Effector memory CD8-positive, alpha-beta T cell (primary cell): ENCODE measurements at regions not wholly inside any gene's neighbourhood (a gene's known extent, or its start where the extent isn't known, plus 50 kb on each side); places are given as distances from the start of the nearest gene placed in this dataset.
A peak's percentile ranks its signal among the peaks of the same experiment; 100 is the strongest.

ENCODE experiments used
- ATAC-seq: fragments of 150-1000 bp; cut with Tn5 transposase; replicated peaks from 2 replicates; pipeline ENCODE4 v1.10.0; 2021; ENCODE audit warnings: mild to moderate bottlenecking, moderate library complexity
- DNase-seq, 3 experiments: peaks; one replicate each; pipeline ENCODE4 v3.0.0; 2021
- H3K27ac Mint-ChIP-seq, 2 donors: one replicate each; pipeline ENCODE4 v1.8.0; 2022; ENCODE audit warnings: mild to moderate bottlenecking in 2 of 2, mixed read lengths in 2 of 2, moderate library complexity in 2 of 2
- H3K27me3 Mint-ChIP-seq, 2 donors: one replicate each; pipeline ENCODE4 v1.8.0; 2022; ENCODE audit warnings: mixed read lengths in 2 of 2
- H3K36me3 Mint-ChIP-seq: one replicate; pipeline ENCODE4 v1.8.0; 2022; ENCODE audit warnings: mild to moderate bottlenecking, moderate library complexity, mixed read lengths; ENCODE audit not compliant: insufficient read depth
- H3K4me1 Mint-ChIP-seq, 2 donors: one replicate each; pipeline ENCODE4 v1.8.0; 2022; ENCODE audit warnings: low read depth in 2 of 2, mixed read lengths in 2 of 2
- H3K4me3 Mint-ChIP-seq, 2 donors: one replicate each; pipeline ENCODE4 v1.8.0; 2022; ENCODE audit warnings: mild to moderate bottlenecking in 2 of 2, mixed read lengths in 2 of 2, moderate library complexity in 2 of 2
- H3K9me3 Mint-ChIP-seq, 2 donors: one replicate each; pipeline ENCODE4 v1.8.0; 2022; ENCODE audit warnings: mixed read lengths in 2 of 2

DNA sequence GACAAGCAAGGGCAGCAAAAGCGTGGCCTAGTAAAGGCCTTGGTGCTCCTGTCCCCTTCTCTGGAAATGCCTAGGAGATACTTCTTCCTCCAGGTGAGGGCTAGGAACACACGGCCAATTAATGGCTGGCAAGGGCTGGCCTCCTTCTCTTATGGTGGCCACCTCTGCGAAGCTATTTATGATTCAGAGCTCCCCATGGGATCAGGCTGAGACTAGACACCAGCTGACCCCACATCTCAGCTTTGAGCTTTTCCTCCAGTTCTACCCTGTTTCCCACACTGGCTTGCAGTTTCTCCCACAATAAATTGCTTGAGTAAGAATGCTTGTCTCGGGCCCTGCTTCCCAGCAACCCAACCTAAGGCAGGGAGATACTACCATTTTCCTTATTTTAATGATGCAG is 53.7 kb downstream of the CAMK2N1 start:
- no peaks in the 10 kb centered on the region for H3K9me3 Mint-ChIP-seq
- H3K4me1 Mint-ChIP-seq: no peaks in the 10 kb centered on the region
- peaks cover 3% of the 10 kb centered on the region for H3K36me3 Mint-ChIP-seq
- no peak overlapping the region for H3K4me3 Mint-ChIP-seq
- no peak for ATAC-seq
- H3K27me3 Mint-ChIP-seq: peaks cover 83 to 96% of the 10 kb centered on the region in 2 donors
- no peak for DNase-seq
- no peak overlapping the region for H3K27ac Mint-ChIP-seq

- Mint-ChIP-seq H3K27me3 (peaks cover 77 to 98% of the 10 kb centered on the region in 2 donors), H3K27ac (no peak overlapping the region), H3K36me3 (peaks cover 3% of the 10 kb centered on the region), H3K4me1 (no peaks in the 10 kb centered on the region), H3K4me3 (no peak overlapping the region), H3K9me3 (no peaks in the 10 kb centered on the region)
- no peak for DNase-seq
- ATAC-seq: no peak
Observed at GRCh38 chr1:20431176-20431460, 54.9 kb downstream of the CAMK2N1 start.

GRCh38 chr1:20430355-20431175 is 55.4 kb downstream of the CAMK2N1 start:
- Mint-ChIP-seq H3K4me1 (no peaks in the 10 kb centered on the region), H3K36me3 (peaks cover 3% of the 10 kb centered on the region), H3K4me3 (no peak overlapping the region), H3K27me3 (peaks cover 72 to 98% of the 10 kb centered on the region in 2 donors), H3K27ac (no peak overlapping the region), H3K9me3 (no peaks in the 10 kb centered on the region)
- no peak for ATAC-seq
- peak; percentile 5 to 20 (median 14) for DNase-seq

DNA sequence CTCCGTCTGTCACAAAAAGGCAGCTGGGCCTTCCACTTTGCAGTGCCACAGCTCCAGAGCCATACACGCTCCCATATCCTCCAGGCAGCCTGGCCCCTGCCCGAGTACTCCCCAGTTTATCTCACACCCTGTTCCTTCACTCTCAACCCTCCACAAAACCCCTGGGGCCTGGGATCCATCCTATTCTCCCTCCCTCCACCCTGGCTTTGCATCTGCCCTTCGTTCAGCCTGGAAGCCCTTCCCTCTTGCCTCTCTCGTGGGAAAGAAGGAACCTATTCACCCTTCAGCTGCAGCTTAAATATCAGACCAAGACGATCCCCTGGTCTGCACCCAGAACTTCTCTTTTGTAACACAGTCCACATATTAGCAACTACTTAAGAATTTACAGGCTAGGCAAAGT is 56.7 kb downstream of the CAMK2N1 start:
- Mint-ChIP-seq H3K4me1 (no peaks in the 10 kb centered on the region), H3K9me3 (no peaks in the 10 kb centered on the region), H3K4me3 (no peak overlapping the region), H3K27ac (no peak overlapping the region), H3K36me3 (peaks cover 3% of the 10 kb centered on the region), H3K27me3 (peaks cover 63 to 88% of the 10 kb centered on the region in 2 donors)
- ATAC-seq (no peak), DNase-seq (no peak)

DNA sequence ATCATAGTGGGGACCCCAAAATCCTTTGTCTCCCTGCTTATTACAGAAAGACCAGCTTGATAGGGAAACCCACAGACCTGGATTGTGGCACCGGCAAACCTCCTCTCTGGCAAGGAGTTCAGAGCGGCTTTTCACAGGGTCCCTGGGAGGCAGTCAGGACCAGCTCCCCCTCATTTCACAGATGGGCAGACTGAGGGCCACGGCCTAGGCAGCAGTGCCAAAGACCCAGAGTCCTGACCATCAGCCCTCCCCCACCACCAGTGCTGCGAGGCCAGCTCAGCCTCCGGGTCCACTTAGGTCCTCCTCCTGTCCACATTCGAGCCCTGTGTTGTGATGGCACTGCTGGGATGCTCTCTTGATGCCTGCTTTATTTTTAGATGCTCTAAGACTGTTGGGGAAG is 57.2 kb downstream of the CAMK2N1 start:
- ATAC-seq (no peak), DNase-seq (no peak)
- no peak overlapping the region for H3K4me3 Mint-ChIP-seq
- H3K27ac Mint-ChIP-seq: no peak overlapping the region
- no peaks in the 10 kb centered on the region for H3K4me1 Mint-ChIP-seq
- no peaks in the 10 kb centered on the region for H3K9me3 Mint-ChIP-seq
- peaks cover 3% of the 10 kb centered on the region for H3K36me3 Mint-ChIP-seq
- H3K27me3 Mint-ChIP-seq: peaks cover 59 to 83% of the 10 kb centered on the region in 2 donors

DNA sequence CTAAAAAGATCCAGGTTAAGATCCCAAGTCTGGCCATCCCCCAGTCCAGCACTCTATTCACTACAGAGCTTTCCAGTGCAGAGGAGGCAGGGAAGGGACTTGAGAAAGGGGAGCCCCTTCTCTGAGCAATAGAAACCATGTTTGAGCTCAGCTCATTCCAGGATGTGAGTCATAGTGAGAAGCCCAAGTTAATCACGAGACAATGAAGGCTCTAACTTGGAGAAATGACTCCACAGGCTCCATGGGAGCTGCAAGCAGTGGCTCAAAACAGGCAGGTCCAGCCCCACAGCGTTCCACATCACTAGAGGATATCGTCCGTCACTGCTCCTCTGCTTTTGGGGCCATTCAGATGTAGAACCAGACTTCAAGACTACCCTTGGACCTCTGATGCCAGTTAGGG is 59.1 kb downstream of the CAMK2N1 start:
- ATAC-seq (no peak), DNase-seq (no peak)
- Mint-ChIP-seq H3K4me3 (no peak overlapping the region), H3K9me3 (peaks cover 0 to 2% of the 10 kb centered on the region in 2 donors), H3K36me3 (no peaks in the 10 kb centered on the region), H3K27ac (no peak overlapping the region), H3K4me1 (no peaks in the 10 kb centered on the region), H3K27me3 (peaks cover 56 to 66% of the 10 kb centered on the region in 2 donors)

DNA sequence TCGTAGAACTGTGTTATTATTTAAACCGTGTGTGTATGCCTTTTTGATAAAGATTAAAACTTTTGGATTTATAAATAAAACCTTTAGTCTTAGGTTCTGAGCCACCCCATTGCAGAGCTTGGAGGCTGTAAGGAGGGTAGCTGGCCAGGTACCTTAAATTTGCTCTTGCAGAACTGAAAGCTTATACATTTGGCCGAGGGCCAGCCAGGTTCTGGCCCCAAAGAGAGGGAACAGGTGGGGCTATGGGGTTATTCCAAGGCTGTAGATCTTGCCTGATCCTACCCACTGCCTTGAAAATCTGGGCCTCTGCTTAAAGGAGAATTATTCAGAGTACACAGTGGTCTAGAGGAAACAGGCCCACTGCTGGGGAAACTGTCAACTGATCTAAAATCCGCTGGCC is 59.6 kb downstream of the CAMK2N1 start:
- ATAC-seq (no peak), DNase-seq (no peak)
- H3K27ac Mint-ChIP-seq: no peak overlapping the region
- no peaks in the 10 kb centered on the region for H3K4me1 Mint-ChIP-seq
- no peaks in the 10 kb centered on the region for H3K36me3 Mint-ChIP-seq
- H3K9me3 Mint-ChIP-seq: peaks cover 0 to 2% of the 10 kb centered on the region in 2 donors
- H3K27me3 Mint-ChIP-seq: peaks cover 53 to 61% of the 10 kb centered on the region in 2 donors
- H3K4me3 Mint-ChIP-seq: no peak overlapping the region

- ATAC-seq: no peak
- Mint-ChIP-seq H3K27me3 (peaks cover 56 to 61% of the 10 kb centered on the region in 2 donors), H3K4me3 (no peak overlapping the region), H3K36me3 (no peaks in the 10 kb centered on the region), H3K9me3 (peaks cover 0 to 2% of the 10 kb centered on the region in 2 donors), H3K27ac (no peak overlapping the region), H3K4me1 (no peaks in the 10 kb centered on the region)
- no peak for DNase-seq
Observed at GRCh38 chr1:20425622-20426021, 60.4 kb downstream of the CAMK2N1 start.

DNA sequence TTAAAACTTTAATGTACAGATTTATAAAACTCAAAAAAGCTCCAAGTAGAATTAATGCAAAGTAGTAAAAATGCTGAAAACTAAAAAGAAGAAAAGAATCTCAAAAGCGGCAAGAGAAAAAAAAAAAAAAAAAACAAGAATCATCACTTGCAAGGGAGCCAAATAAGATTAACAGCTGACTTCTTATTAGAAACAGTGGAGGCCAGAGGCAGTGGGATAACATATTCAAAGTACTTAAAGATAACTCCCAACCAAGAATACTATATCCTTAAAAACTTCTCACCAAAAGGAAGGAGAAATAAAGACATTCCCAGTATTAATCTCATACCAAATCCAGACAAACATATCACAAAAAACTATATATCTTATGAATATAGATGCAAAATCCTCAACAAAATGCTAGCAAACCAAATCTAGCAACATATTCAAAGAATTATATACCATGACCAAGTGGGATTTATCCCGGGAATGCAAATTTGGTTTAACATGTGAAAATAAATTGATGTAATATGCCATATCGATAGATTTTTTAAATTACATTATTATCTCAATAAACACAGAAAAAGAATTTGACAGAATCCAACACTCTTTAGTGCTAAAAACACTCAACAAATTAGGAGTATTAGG is 62.7 kb downstream of the CAMK2N1 start:
- DNase-seq (no peak), ATAC-seq (no peak)
- Mint-ChIP-seq H3K36me3 (no peaks in the 10 kb centered on the region), H3K9me3 (peaks cover 0 to 2% of the 10 kb centered on the region in 2 donors), H3K4me3 (no peak overlapping the region), H3K4me1 (no peaks in the 10 kb centered on the region), H3K27ac (no peak overlapping the region), H3K27me3 (peaks cover 60 to 61% of the 10 kb centered on the region in 2 donors)

- peaks cover 54 to 56% of the 10 kb centered on the region in 2 donors for H3K27me3 Mint-ChIP-seq
Observed at GRCh38 chr1:20421441-20421840, 64.6 kb downstream of the CAMK2N1 start.

DNA sequence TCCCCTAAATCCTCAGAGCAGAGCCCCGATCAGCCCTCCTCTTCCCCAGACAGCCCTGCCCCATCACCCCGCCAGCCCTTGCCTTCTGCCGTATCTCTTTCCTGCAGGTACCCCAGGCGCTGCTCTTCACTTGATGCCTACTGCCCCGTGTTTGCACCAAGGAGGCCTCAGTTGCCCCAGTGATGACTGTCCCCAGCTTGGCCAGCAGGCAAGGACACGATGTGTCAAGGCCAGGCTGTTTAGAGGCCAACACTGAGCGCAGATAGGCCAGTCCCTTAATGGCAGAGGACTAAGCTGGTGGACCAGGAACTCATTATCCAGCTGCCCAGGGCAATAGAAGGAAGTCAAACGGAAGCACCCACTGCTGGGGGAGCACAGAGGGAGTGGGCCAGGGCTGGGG is 68.4 kb downstream of the CAMK2N1 start:
- Mint-ChIP-seq H3K27ac (no peak overlapping the region), H3K4me1 (no peaks in the 10 kb centered on the region), H3K27me3 (peaks cover 56 to 58% of the 10 kb centered on the region in 2 donors), H3K9me3 (no peaks in the 10 kb centered on the region), H3K36me3 (no peaks in the 10 kb centered on the region), H3K4me3 (no peak overlapping the region)
- ATAC-seq (no peak), DNase-seq (no peak)

More at GRCh38 chr1:20421441-20421840, 64.6 kb downstream of the CAMK2N1 start:
- Mint-ChIP-seq H3K9me3 (peaks cover 0 to 2% of the 10 kb centered on the region in 2 donors), H3K36me3 (no peaks in the 10 kb centered on the region), H3K4me1 (no peaks in the 10 kb centered on the region), H3K4me3 (no peak overlapping the region), H3K27ac (no peak overlapping the region)
- ATAC-seq (no peak), DNase-seq (no peak)

DNA sequence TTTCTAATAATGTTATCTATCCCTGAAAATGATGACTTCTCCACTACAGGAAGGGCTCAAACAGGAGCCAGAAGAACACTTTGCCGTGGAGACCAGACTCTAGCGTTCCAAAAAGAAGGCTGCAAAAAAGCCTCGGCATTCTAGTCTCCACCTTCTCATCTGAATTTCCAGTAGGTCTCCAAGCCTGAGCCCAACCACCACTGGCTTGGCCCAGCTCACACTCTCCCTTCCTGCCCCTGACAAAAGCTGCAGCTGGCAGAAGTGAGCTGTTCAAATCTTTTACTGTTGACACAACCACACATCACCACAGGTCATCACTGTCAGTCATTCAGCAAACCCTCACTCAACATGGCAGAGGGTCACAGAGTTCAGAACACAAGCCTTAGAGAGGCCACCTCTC is 69.3 kb downstream of the CAMK2N1 start:
- DNase-seq: no peak
- Mint-ChIP-seq H3K36me3 (no peaks in the 10 kb centered on the region), H3K4me1 (no peaks in the 10 kb centered on the region), H3K27me3 (peaks cover 57 to 66% of the 10 kb centered on the region in 2 donors), H3K27ac (no peak overlapping the region), H3K4me3 (no peak overlapping the region), H3K9me3 (no peaks in the 10 kb centered on the region)
- no peak for ATAC-seq

- Mint-ChIP-seq H3K27ac (no peak overlapping the region), H3K36me3 (no peaks in the 10 kb centered on the region), H3K4me3 (no peak overlapping the region), H3K9me3 (no peaks in the 10 kb centered on the region), H3K27me3 (peaks cover 33 to 47% of the 10 kb centered on the region in 2 donors), H3K4me1 (no peaks in the 10 kb centered on the region)
- DNase-seq (no peak), ATAC-seq (no peak)
Observed at GRCh38 chr1:20413776-20414140, 72.3 kb downstream of the CAMK2N1 start.

DNA sequence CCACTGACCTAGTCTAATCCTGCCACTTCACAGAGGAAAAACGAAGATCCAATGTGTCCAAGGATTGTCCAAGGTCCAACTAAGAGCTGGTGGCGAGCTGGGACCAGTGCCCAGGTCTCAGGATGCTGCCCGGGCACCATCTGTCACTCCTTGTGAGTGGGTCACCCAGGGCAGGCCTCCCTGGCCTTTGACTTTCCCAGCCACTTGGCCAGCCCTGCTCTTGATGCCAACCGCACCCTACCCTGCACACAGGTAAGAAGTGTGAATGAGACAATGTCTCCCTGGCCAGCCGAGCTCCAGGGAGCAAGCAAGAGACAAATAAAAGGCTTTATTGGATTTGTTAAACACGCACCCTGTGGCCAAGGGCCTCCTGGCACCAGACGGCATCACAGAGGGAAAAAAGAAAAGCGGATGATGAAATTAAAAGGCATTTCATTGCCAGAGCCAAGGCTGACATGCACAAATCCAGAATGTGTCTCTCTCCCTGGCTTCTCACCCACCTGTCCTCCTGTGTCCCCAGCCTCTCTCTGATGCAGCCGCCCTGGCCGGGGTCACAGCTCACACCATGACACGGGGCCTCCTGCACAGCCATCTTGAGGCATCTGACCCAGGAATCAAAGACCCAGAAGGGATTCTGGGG is 72.8 kb downstream of the CAMK2N1 start:
- Mint-ChIP-seq H3K9me3 (no peaks in the 10 kb centered on the region), H3K36me3 (no peaks in the 10 kb centered on the region), H3K27me3 (peaks cover 28 to 46% of the 10 kb centered on the region in 2 donors), H3K4me1 (no peaks in the 10 kb centered on the region), H3K4me3 (no peak overlapping the region), H3K27ac (no peak overlapping the region)
- ATAC-seq (no peak), DNase-seq (no peak)
